GM04504 (cell line): ENCODE measurements at regions not wholly inside any gene's neighbourhood (a gene's known extent, or its start where the extent isn't known, plus 50 kb on each side); places are given as distances from the start of the nearest gene placed in this dataset.
A peak's percentile ranks its signal among the peaks of the same experiment; 100 is the strongest.

Experiments
- DNase-seq: peaks from one replicate; pipeline ENCODE4 v3.0.0-alpha.2; 2012; ENCODE audit warnings: low read depth

DNA sequence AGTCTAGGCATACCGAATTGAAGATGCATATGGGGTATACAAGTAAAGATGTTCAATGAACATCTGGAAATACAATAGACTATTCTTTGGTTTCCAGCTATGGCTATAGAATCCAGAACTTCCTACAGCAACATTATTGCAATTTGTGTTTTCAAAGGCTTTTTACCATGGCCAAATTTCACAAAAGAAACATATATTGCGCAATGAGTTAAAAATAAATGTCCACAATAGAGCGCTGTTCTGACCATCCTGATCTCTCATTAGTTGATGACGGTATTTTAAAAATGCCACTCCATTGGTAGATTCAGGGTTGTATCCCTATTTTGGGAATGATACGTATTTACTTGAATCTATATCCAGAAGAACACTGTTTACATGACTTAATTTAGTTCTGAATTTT lies 139.2 kb downstream of the LINC00632 start:
- no peak for DNase-seq

DNA sequence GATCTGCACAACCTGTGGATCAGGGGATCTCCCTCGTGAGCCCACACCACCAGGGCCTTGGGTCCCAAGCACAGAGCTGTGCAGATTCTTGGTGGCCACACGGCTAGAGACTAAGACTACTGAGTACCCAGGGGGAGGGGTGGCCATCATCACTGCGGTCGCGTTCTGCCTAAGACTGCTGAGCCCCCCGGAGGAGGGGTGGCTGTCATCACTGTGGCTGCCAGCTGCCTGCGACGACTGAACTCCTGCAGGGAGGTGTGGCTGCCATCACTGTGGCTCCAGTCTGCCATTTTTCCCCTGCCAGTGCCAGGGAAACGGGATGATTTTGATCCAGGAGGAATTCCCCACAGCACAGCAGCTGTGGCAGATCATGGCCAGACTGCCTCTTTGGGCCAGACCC lies 141.7 kb upstream of the SPANXB1 start:
- no peak for DNase-seq

DNA sequence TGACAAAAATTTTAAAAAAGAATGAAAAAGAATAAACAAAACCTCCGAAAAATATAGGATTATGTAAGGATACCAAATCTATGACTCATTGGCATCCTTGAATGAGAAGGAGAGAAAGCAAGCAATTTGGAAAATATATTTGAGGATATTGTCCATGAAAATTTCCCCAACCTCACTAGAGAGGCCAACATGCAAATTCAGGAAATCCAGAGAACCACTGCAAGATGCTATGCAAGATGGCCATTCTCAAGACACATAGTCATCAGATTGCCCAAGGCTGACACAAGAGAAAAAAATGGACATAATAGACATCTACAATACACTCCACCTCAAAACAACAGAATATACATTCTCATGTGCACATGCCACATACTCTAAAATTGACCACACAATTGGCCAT lies 135.9 kb upstream of the SPANXB1 start:
- DNase-seq: no peak

DNA sequence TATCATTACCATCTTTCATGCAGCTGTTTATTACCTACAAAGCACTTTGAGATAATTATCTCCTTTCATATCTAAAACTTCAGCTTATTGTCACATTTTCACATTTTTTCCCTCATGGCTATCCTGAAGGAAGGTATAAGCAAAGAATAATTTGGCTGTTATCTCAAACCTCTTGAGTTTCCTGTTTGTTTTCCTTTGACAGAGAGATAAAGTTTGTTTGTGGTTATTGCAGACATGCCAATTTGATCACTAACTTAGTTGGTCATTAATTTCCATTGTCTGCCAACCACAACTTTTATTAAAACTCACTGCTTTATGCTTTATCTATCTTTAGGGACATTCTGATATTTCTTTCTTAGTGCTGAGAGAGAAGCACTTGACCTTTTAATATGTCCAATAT lies 89.8 kb upstream of the SPANXB1 start:
- no peak for DNase-seq

DNA sequence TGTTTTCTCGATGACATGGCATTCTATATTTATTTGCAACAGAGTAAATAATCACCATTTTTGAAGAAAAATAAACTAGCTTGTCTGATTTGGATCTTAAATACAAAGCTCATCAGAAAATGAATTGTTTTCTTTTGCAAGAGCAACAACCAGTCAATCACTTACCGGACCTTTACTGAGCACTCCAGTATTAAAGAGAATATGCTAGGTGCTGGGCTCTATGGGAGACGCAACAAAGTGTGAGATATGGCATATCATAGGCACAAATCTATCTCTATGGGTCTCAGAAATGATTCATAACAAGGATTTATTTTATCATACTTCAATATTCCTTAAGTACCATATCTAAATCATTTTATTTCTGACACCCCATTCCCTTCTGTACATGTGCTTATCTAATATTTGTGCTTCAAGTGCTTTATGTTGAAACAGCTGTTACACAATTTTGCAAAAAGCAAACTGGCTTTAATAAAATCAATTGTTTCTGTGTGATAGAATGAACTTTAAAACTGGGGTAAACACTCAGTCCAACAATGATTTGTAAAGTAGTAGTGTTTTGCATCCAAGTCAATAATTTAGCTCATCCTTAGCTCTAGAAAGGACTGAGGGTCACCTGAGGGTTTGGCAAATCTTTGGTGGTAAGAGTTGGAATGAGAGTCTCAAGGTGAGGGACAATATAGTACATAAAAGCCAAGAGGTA lies 88.4 kb upstream of the SPANXB1 start:
- DNase-seq: no peak

DNA sequence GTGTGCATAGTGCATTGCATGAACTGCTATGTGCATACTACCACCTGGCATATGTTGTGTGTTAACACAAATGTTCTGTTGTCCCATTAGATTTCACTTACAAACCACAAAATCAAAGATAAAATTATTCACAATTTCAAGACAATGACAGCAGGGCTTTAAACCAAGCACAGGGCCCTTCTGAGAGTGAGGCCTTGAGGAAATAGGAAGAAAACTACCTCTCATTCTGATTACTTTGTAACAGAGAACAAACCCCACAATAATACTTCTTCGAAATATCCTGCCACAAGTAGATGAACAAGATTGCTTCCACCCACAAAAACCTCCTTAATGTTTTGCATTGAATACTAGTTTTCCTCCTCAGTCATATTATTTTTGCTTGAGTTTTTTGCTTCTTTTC lies 85.5 kb upstream of the SPANXB1 start:
- DNase-seq: no peak

DNA sequence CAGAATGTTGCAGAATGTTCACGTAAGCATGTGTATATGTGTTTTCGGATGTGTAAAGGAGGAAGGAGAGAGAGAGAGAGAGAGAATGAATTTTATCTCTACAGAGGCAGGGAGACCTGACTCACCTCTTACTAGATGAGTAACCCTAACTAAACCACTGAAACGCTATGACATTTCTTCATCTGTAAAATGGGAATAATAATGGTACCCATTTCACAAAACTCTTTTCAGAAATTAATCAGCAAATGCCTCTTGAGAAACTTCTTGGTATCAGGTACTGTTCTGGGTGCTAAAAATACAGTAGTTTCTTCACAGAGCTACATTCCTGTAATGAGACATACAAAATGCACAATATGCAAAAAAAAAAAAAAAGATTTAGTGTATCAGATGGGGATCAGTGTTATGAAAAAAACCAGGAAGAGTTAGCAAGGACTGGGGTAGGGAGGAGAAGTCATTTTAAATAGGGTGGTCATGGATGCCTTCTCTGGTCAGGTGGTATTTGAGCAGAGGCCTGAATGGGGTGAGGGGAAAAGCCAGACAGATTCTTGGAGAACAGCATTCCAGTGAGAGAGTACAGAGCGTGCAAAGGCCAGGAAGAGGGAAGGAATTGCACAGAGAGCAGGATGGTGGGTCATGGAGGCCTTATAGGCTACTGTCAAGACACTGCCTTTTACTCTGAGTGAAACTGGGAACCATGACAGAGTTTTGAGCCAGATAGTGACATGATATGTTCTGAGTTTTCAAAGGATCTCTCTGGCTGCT lies 84.9 kb upstream of the SPANXB1 start:
- no peak for DNase-seq

DNA sequence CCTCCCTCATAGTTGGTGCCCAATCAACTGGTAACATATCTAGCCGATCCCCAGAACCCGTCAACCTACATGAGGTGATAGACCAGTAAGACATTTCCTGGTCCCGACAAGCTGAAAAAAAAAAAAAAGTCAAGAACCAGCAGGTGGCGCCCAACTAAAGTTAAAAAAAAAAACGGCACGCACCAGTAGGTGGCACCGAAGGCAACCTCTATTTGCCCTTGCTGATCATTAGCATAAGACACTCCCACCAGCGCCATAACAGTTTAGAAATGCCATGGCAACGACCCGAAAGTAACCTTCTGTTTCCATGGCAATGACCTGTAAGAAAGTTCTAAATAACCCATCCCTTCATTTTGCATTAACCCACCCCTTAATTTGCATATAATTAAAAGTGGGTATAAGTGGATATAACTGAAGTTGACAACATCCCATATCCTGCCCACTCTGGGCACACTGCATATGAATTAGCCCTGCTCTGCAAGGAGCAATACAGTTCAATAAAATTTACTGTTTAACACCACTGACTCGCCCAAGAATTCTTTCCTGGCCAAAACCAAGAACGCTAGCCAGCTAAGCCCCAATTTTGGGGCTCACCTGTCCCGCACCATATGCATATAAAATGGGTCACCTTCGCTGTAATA lies 83.9 kb upstream of the SPANXB1 start:
- peak; percentile 39 for DNase-seq

DNA sequence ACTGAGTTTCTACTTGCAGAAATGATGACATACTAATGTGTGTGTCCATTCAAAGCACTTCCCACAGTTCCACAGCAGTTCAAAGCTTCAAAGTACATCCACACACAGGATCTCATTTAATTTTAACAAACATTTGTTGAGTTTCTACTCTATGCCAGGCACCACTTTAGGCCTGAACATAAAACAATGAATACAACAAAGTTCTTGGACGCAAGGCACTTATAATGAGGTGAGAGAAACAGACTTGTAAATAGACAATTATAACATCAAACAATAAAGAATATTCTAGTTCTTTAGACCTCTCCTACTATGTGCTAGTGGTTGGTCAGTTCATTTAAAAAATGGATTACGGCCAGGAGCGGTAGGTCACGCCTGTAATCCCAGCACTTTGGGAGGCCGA lies 82.0 kb upstream of the SPANXB1 start:
- DNase-seq: no peak

DNA sequence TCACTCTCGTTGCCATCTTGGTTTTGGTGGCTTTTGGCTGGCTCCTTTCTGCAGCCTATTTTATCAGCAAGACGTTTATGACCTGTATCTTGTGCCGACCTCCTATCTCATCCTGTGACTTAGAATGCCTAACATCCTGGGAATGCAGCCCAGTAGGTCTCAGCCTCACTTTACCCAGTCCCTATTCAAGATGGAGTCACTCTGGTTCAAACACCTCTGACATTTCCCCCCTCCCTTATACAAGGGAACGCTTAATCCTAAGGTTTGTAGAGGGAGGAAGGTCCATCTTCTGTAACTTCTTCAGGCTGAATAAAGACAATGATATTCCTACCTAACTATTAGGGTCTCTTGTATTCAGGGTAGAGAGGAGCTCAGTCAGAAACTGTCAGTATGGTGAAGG lies 79.3 kb upstream of the SPANXB1 start:
- no peak for DNase-seq

DNA sequence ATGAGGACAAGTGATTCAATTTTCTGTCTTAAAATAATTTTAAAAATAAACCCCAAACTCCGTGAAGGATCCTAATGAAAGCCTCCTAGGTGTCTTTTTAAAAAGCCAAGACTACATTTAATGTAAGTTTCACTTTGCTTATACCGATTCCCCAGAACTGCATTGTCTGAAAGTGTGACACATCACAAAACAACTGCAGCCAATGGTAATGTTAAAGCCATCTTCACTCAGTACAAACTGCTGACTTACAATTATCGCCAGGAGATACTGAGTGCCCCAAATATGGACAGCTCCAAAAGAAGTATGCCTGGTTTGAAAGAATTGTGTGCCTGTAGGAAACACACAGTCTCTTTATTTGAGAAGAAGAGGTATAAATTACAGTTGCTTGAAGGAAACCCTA lies 73.7 kb upstream of the SPANXB1 start:
- no peak for DNase-seq

DNA sequence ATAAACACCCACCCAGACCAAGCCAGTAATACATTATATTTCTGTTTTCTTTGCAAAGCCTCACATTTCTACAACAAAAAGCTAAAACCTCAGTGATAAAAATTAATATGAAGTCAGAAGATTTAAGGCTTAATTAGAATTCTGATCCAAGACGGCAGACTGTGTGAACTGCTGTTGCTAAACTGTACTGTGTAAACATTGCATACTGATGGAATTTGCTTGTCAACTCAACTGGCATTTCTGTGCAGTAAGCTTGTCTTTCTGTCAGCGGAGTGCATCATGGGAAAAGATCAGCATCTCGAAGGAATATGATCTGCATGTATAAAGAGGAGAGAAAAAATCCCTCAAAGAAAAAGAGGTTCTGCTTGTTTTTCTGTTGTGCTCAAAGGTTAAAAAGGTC lies 69.4 kb upstream of the SPANXB1 start:
- no peak for DNase-seq

DNA sequence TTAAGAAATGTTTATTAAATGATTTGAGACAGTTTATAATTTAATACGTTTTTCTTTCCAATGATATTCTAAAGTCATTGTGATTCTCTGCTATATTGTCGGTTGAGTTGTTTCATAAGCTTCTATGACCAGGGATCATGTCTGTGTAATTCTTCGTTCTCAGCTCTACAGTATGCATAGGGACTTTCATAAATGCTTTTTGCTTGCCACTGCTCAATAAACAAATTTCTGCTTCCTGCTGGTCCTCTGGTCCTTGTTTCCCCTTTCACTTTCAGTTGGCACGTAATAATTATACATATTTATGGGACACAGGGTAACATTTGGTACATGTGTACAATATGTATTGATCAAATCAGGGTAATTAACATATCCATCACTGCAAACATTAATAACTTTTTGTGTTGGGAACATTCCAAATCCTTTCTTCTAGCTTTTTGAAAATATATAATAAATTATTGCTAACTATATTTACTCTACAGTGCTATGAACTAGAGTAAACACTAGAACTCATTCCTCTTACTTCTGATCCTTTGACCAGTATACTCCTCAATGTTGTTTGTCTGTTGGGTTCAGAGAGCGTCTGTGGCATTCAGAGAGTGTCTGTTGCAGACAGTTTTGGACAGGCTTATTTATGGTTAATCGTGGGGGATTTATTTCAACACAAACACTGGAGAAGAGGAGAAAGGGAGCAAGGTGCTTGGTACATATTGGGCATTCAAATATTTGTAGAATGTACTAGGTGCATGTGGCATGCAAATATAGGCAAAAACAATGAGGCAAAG lies 68.3 kb upstream of the SPANXB1 start:
- DNase-seq: no peak

DNA sequence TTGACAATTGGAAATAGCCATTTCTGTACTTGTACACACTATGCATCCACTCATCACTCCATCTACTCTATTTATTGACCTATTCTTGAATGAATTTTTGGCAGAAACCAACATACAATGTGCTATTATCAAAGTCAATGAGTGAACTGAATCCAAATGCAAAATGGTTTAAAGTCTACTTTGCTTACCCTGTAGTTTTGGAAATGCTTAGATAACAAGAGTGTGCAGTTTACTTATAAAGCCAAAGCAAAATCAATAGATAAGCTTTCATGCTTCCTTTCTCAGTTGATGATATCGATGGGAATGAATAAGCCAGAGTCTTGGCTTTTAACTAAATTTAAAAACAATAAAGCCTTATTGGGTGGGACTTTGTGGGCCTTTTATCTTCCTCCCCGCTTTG lies 58.9 kb upstream of the SPANXB1 start:
- no peak for DNase-seq

DNA sequence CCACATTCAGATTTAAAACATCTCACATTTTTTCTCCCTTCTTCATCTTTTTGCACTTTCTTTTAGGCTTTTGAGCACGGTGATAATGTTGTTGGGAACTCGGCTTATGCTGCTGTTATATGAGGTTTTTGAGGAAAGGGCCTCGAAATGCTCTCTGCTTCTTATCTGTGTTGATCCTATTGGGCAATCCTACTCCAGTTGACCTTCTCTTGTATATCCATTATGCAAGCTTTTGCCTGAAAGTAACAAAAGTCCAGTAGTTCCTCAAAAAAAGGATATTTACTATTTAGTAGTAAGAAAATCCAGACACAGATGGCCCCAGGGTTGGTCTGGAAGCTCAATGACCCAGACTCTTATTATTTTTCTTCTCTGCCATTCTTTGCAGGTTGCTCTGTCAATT lies 57.7 kb upstream of the SPANXB1 start:
- no peak for DNase-seq

DNA sequence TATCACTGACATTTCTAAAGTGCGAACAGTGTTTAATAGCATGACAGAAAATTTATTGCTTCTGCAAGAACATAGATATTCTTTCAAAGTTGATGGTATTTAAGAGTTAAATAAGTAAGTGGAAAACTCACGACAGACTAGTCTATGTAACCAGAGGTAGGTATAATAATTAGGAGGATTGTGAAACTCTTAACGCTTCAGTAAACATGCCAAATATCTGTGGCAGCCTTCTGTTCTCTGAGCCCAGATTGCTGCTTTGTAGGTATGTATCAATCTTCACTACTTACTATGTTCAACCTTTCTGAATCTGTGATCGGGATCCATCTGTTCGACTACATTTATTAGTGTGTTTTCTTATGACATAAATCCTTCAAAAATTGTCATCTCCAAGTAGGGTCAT lies 53.6 kb upstream of the SPANXB1 start:
- no peak for DNase-seq

DNA sequence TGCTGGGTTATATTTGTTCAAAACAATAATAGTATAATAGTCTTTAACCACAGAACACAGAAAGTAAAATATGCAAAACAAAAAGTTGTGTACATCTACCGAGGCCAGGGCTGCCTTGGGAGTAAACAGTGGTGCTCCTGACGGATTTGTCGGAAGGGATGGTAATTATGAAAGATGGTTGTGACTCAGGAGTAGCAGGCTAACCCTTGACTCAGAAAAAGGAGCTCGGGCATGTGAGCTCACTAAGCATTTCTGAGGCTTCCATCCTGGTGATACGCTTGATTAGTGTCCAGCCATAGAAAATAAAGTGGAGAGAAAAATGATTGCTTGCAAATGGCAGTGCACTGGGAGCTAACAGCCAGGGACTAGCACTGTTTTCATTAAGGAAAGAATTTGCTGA lies 53.2 kb upstream of the SPANXB1 start:
- no peak for DNase-seq
